GM21825 (cell line): ENCODE measurements at regions not wholly inside any gene's neighbourhood (a gene's known extent, or its start where the extent isn't known, plus 50 kb on each side); places are given as distances from the start of the nearest gene placed in this dataset.
"Not testable (repeated sequence)": the region's sequence is repeated elsewhere in the genome, so short reads cannot be mapped to it uniquely, and the experiment has no call there.

ENCODE experiments used
- ATAC-seq: cut with Tn5 transposase; IDR thresholded peaks from one replicate; pipeline ENCODE4 v1.9.1; 2021; ENCODE audit warnings: mild to moderate bottlenecking, moderate library complexity; ENCODE audit not compliant: unreplicated experiment

- ATAC-seq = no peak
Measured at GRCh38 chr12:73892201-73892600, 645.4 kb upstream of the ATXN7L3B start.

- no peak for ATAC-seq
Measured at GRCh38 chr12:73898645-73899044, 639.0 kb upstream of the ATXN7L3B start.

- no peak for ATAC-seq
Measured at GRCh38 chr12:73902260-73902659, 635.4 kb upstream of the ATXN7L3B start.

- no peak for ATAC-seq
Measured at GRCh38 chr12:73906757-73907156, 630.9 kb upstream of the ATXN7L3B start.

GRCh38 chr12:73935817-73936216 lies 601.8 kb upstream of the ATXN7L3B start:
- ATAC-seq = no peak

- ATAC-seq = no peak
Measured at GRCh38 chr12:73947326-73948026, 590.2 kb upstream of the ATXN7L3B start.

- no peak for ATAC-seq
Measured at GRCh38 chr12:73950507-73950906, 587.1 kb upstream of the ATXN7L3B start.

- ATAC-seq = no peak
Measured at GRCh38 chr12:73951956-73952703, 585.5 kb upstream of the ATXN7L3B start.

- ATAC-seq = no peak
Measured at GRCh38 chr12:73964641-73965040, 573.0 kb upstream of the ATXN7L3B start.

- ATAC-seq = no peak
Measured at GRCh38 chr12:73973486-73973885, 564.1 kb upstream of the ATXN7L3B start.

- ATAC-seq = no peak
Measured at GRCh38 chr12:73984552-73984951, 553.1 kb upstream of the ATXN7L3B start.

- no peak for ATAC-seq
Measured at GRCh38 chr12:73991138-73991537, 546.5 kb upstream of the ATXN7L3B start.

- no peak for ATAC-seq
Measured at GRCh38 chr12:73998894-73999293, 538.7 kb upstream of the ATXN7L3B start.

GRCh38 chr12:74015118-74015517 lies 522.5 kb upstream of the ATXN7L3B start:
- no peak for ATAC-seq

GRCh38 chr12:74016324-74016723 lies 521.3 kb upstream of the ATXN7L3B start:
- ATAC-seq = not testable (repeated sequence)

- ATAC-seq = no peak
Measured at GRCh38 chr12:74018849-74019248, 518.8 kb upstream of the ATXN7L3B start.

- ATAC-seq = peak; percentile 99
Measured at GRCh38 chr12:74021937-74022336, 515.7 kb upstream of the ATXN7L3B start.

- no peak for ATAC-seq
Measured at GRCh38 chr12:74031045-74031444, 506.6 kb upstream of the ATXN7L3B start.

GRCh38 chr12:74033531-74033930 lies 504.1 kb upstream of the ATXN7L3B start:
- no peak for ATAC-seq

GRCh38 chr12:74039138-74039537 lies 498.5 kb upstream of the ATXN7L3B start:
- not testable (repeated sequence) for ATAC-seq

- ATAC-seq = no peak
Measured at GRCh38 chr12:74043343-74043742, 494.3 kb upstream of the ATXN7L3B start.

- no peak for ATAC-seq
Measured at GRCh38 chr12:74049348-74049747, 488.3 kb upstream of the ATXN7L3B start.
